ENCODE measurements at regions not wholly inside any gene's neighbourhood (a gene's known extent, or its start where the extent isn't known, plus 50 kb on each side); places are given as distances from the start of the nearest gene placed in this dataset.
"Not testable (repeated sequence)": the region's sequence is repeated elsewhere in the genome, so short reads cannot be mapped to it uniquely, and the experiment has no call there.

DNA sequence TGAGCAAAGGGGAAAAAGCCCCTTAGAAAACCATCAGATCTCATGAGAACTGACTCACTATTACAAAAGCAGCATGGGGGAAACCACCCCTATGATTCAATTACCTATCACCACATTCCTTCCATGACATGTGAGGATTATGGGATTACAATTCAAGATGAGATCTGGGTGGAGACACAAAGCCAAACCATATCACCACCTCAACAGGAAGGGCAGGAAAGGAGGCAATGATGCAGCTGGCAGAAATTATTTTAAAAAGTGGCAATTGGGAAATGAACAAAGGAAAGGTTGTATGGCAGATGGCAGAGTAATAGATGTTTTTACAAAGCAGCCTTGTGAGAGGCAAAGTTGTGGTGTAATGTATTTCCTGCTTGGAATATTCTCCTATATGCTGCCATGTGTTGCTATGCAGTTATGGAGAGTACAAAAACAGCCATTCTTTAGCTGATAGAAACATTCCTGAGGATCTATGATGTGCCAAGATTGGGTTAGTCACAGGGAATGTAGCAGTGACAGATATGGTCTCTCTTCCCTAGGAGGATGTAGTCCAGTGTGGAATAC, 138.8 kb downstream of the SMC2 start:
- in situ Hi-C loops (cut with MboI; ENCODE audit: low sequenced_read_pairs in 4 of 4): no loop called here
- Histone ChIP-seq H3K4me3 (no peak overlapping the region), H3K36me3 (no peaks in the 10 kb centered on the region), H3K27me3 (no peaks in the 10 kb centered on the region), H3K27ac (no peak overlapping the region), H3K4me1 (no peaks in the 10 kb centered on the region), H3K9me3 (no peaks in the 10 kb centered on the region)
- TF ChIP-seq, protein P1, sequence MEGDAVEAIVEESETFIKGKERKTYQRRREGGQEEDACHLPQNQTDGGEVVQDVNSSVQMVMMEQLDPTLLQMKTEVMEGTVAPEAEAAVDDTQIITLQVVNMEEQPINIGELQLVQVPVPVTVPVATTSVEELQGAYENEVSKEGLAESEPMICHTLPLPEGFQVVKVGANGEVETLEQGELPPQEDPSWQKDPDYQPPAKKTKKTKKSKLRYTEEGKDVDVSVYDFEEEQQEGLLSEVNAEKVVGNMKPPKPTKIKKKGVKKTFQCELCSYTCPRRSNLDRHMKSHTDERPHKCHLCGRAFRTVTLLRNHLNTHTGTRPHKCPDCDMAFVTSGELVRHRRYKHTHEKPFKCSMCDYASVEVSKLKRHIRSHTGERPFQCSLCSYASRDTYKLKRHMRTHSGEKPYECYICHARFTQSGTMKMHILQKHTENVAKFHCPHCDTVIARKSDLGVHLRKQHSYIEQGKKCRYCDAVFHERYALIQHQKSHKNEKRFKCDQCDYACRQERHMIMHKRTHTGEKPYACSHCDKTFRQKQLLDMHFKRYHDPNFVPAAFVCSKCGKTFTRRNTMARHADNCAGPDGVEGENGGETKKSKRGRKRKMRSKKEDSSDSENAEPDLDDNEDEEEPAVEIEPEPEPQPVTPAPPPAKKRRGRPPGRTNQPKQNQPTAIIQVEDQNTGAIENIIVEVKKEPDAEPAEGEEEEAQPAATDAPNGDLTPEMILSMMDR (IDR thresholded peaks at IDR 0.05 in 4 of 5, conservative IDR thresholded peaks at IDR 0.05 in 1 of 5): no peak
- no peak for TF ChIP-seq POLR2A (IDR thresholded peaks at IDR 0.05)
- DNase-seq: no peak
- intact Hi-C loops (cut with DNase I; ENCODE audit: low total_unique reads): no loop called here
- no peak for ATAC-seq

DNA sequence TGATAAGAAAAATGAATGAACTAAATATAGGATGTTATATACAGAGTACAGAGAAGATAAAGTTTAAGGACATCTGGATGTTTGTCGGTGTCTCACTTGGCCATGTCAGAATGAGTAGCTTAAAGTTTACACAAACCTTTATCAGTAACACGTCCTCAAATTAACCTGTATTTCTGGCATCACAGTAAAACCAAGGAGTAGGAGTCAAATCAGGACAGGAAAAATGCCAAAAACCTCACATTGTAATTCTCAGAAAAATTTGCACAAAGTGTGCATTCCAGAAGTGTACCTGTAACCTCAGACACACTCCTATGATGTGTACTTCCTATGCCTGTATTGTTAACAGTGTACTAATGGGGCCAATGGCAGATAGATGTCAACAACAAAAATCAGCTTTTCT, 139.3 kb downstream of the SMC2 start:
- ATAC-seq: no peak
- Histone ChIP-seq H3K4me3 (no peak overlapping the region), H3K36me3 (no peaks in the 10 kb centered on the region), H3K27ac (no peak overlapping the region), H3K4me1 (no peaks in the 10 kb centered on the region), H3K27me3 (no peaks in the 10 kb centered on the region), H3K9me3 (no peaks in the 10 kb centered on the region)
- in situ Hi-C loops (cut with MboI; ENCODE audit: low sequenced_read_pairs in 4 of 4): no loop called here
- intact Hi-C loops (cut with DNase I; ENCODE audit: low total_unique reads): no loop called here
- TF ChIP-seq POLR2A (IDR thresholded peaks at IDR 0.05): no peak
- TF ChIP-seq, protein P1 (IDR thresholded peaks at IDR 0.05 in 4 of 5, conservative IDR thresholded peaks at IDR 0.05 in 1 of 5): no peak
- DNase-seq: no peak

DNA sequence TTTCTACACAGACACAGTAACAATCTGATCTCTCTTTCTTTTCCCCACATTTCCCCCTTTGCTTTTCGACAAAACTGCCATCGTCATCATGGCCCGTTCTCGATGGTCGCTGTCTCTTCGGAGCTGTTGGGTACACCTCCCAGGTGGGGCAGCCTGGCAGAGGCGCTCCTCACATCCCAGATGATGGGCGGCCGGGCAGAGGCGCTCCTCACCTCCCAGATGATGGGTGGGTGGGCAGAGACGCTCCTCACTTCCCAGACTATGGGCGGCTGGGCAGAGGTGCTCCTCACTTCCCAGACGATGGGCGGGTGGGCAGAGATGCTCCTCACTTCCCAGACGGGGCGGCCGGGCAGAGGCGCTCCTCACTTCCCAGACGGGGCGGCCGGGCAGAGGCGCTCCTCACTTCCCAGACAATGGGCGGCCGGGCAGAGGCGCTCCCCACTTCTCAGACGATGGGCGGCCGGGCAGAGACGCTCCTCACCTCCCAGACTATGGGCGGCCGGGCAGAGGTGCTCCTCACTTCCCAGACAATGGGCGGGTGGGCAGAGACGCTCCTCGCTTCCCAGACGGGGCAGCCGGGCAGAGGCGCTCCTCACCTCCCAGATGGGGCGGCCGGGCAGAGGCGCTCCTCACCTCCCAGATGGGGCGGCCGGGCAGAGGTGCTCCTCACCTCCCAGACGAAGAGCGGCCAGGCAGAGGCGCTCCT, 140.7 kb downstream of the SMC2 start:
- H3K36me3 ChIP-seq; H3K4me3 ChIP-seq; in situ Hi-C loops (cut with MboI; ENCODE audit: low sequenced_read_pairs in 4 of 4); H3K9me3 ChIP-seq; H3K27ac ChIP-seq; DNase-seq; H3K4me1 ChIP-seq; H3K27me3 ChIP-seq; intact Hi-C loops (cut with DNase I; ENCODE audit: low total_unique reads); ATAC-seq: not testable (repeated sequence)

DNA sequence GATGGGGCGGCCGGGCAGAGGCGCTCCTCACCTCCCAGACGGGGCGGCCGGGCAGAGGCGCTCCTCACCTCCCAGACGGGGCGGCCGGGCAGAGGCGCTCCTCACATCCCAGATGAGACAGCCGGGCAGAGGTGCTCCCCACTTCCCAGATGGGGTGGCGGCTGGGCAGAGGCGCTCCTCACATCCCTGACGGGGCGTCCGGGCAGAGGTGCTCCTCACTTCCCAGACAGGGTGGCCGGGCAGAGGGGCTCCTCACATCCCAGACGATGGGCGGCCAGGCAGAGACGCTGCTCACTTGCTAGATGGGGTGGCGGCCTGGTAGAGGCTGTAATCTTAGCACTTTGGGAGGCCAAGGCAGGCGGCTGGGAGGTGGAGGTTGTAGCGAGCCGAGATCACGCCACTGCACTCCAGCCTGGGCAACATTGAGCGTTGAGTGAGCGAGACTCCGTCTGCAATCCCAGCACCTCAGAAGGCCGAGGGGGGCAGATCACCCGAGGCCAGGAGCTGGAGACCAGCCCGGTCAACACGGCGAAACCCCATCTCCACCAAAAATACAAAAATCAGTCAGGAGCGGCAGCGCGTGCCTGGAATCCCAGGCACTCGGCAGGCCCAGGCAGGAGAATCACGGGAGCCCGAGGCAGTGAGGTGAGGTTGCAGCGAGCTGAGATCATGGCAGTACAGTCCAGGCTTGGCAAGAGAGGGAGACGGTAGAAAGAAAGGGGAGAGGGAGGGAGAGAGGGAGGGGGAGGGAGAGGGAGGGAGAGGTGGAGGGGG, 141.4 kb downstream of the SMC2 start:
- H3K4me1 ChIP-seq; H3K36me3 ChIP-seq; H3K27ac ChIP-seq; H3K4me3 ChIP-seq; H3K9me3 ChIP-seq; H3K27me3 ChIP-seq; DNase-seq; ATAC-seq; intact Hi-C loops (cut with DNase I; ENCODE audit: low total_unique reads); in situ Hi-C loops (cut with MboI; ENCODE audit: low sequenced_read_pairs in 4 of 4): not testable (repeated sequence)

DNA sequence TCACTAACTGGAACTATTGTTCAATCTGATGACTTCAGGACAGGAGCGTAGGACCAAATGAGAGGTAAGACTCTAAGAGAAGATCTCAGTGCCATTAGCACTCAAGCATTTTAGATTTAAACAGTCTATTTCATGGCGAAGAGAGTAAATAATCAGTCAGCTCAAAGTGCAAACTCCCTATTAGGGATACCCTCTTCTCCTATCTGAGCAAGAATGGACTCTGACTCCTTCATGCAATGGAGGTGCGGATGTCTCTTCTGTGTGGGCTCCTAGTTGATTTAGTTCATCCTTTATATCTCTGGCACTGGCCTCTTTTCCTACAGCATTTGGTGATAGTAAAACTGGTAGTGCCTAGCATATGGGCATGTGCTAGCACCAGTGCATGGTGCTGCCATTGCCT, 144.6 kb downstream of the SMC2 start:
- no peak for DNase-seq
- H3K4me3 ChIP-seq: no peak overlapping the region
- intact Hi-C loops (cut with DNase I; ENCODE audit: low total_unique reads) (no loop called here), in situ Hi-C loops (cut with MboI; ENCODE audit: low sequenced_read_pairs in 4 of 4) (no loop called here)
- no peak overlapping the region for H3K27ac ChIP-seq
- TF ChIP-seq, protein P1 (IDR thresholded peaks at IDR 0.05 in 4 of 5, conservative IDR thresholded peaks at IDR 0.05 in 1 of 5): no peak
- TF ChIP-seq POLR2A (IDR thresholded peaks at IDR 0.05): no peak
- no peak for ATAC-seq
- H3K27me3 ChIP-seq: no peaks in the 10 kb centered on the region
- no peaks in the 10 kb centered on the region for H3K36me3 ChIP-seq
- no peaks in the 10 kb centered on the region for H3K4me1 ChIP-seq
- H3K9me3 ChIP-seq: no peaks in the 10 kb centered on the region
